ENCODE measurements at regions not wholly inside any gene's neighbourhood (a gene's known extent, or its start where the extent isn't known, plus 50 kb on each side); places are given as distances from the start of the nearest gene placed in this dataset.

DNA sequence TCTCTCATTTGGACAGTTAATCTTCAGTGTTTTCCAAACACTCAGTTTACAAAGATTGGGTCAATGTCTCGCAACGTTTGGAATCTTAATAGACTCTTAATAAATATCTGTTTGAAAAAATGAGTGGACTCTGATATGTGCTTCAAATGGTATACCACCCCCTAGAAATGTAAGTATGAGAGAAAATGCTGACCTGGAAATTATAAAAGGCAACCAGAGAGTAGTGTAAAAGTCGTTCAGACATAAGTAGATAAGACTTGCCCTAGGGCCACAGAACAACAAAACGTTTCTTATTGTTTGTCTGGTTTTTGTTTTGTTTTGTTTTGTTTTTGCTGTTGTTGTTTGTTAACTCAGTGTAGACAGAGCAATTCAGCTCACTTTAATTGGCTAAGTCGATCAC, 97.4 kb upstream of the SPTLC3 start:
- Histone ChIP-seq H3K4me3 (no peak overlapping the region), H3K27ac (no peak overlapping the region), H3K36me3 (no peaks in the 10 kb centered on the region), H3K9me3 (no peaks in the 10 kb centered on the region), H3K27me3 (replicated peaks; ENCODE audit: insufficient read depth) (no peaks in the 10 kb centered on the region), H3K4me1 (replicated peaks) (no peaks in the 10 kb centered on the region)
- TF ChIP-seq, protein P1, sequence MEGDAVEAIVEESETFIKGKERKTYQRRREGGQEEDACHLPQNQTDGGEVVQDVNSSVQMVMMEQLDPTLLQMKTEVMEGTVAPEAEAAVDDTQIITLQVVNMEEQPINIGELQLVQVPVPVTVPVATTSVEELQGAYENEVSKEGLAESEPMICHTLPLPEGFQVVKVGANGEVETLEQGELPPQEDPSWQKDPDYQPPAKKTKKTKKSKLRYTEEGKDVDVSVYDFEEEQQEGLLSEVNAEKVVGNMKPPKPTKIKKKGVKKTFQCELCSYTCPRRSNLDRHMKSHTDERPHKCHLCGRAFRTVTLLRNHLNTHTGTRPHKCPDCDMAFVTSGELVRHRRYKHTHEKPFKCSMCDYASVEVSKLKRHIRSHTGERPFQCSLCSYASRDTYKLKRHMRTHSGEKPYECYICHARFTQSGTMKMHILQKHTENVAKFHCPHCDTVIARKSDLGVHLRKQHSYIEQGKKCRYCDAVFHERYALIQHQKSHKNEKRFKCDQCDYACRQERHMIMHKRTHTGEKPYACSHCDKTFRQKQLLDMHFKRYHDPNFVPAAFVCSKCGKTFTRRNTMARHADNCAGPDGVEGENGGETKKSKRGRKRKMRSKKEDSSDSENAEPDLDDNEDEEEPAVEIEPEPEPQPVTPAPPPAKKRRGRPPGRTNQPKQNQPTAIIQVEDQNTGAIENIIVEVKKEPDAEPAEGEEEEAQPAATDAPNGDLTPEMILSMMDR (IDR thresholded peaks at IDR 0.05) = no peak
- no peak for TF ChIP-seq POLR2AphosphoS5 (IDR thresholded peaks at IDR 0.05)
- no peak for TF ChIP-seq POLR2A (IDR thresholded peaks at IDR 0.05)
- no peak for DNase-seq (ENCODE audit: low spot score)
- WGBS = 65% methylated on average over 5 of the region's 5 CpGs
- intact Hi-C loops (cut with DNase I) = no loop called here

- no peaks in the 10 kb centered on the region for H3K27me3 ChIP-seq (replicated peaks; ENCODE audit: insufficient read depth)
- 75% methylated on average over 2 of the region's 2 CpGs for WGBS
- intact Hi-C loops (cut with DNase I) = no loop called here
- H3K4me3 ChIP-seq = no peak overlapping the region
- no peaks in the 10 kb centered on the region for H3K4me1 ChIP-seq (replicated peaks)
- no peak for TF ChIP-seq POLR2A (IDR thresholded peaks at IDR 0.05)
- no peak for TF ChIP-seq POLR2AphosphoS5 (IDR thresholded peaks at IDR 0.05)
- TF ChIP-seq, protein P1 (IDR thresholded peaks at IDR 0.05) = no peak
- DNase-seq (ENCODE audit: low spot score) = no peak
- no peaks in the 10 kb centered on the region for H3K36me3 ChIP-seq
- H3K9me3 ChIP-seq = no peaks in the 10 kb centered on the region
- no peak overlapping the region for H3K27ac ChIP-seq
Measured at GRCh38 chr20:12913781-12914443, 94.9 kb upstream of the SPTLC3 start.

- Histone ChIP-seq H3K27ac (no peak overlapping the region), H3K36me3 (no peaks in the 10 kb centered on the region), H3K27me3 (replicated peaks; ENCODE audit: insufficient read depth) (no peaks in the 10 kb centered on the region), H3K4me1 (replicated peaks) (no peaks in the 10 kb centered on the region), H3K4me3 (no peak overlapping the region), H3K9me3 (no peaks in the 10 kb centered on the region)
- no peak for DNase-seq (ENCODE audit: low spot score)
- TF ChIP-seq, protein P1 (IDR thresholded peaks at IDR 0.05) = no peak
- TF ChIP-seq POLR2AphosphoS5 (IDR thresholded peaks at IDR 0.05) = peak; percentile 10
- WGBS = 30% methylated on average over 4 of the region's 4 CpGs
- intact Hi-C loops (cut with DNase I) = no loop called here
Measured at GRCh38 chr20:12914804-12915203, 94.0 kb upstream of the SPTLC3 start.

GRCh38 chr20:12916699-12917098, 92.1 kb upstream of the SPTLC3 start:
- WGBS = 80% methylated on average over 1 of the region's 1 CpG
- Histone ChIP-seq H3K9me3 (no peaks in the 10 kb centered on the region), H3K4me3 (no peak overlapping the region), H3K27ac (no peak overlapping the region), H3K27me3 (replicated peaks; ENCODE audit: insufficient read depth) (no peaks in the 10 kb centered on the region), H3K4me1 (replicated peaks) (no peaks in the 10 kb centered on the region), H3K36me3 (no peaks in the 10 kb centered on the region)
- DNase-seq (ENCODE audit: low spot score) = no peak
- intact Hi-C loops (cut with DNase I) = no loop called here
- TF ChIP-seq POLR2AphosphoS5 (IDR thresholded peaks at IDR 0.05) = no peak
- TF ChIP-seq POLR2A (IDR thresholded peaks at IDR 0.05) = no peak
- TF ChIP-seq, protein P1 (IDR thresholded peaks at IDR 0.05) = no peak

GRCh38 chr20:12924126-12924525, 84.6 kb upstream of the SPTLC3 start:
- H3K9me3 ChIP-seq = no peaks in the 10 kb centered on the region
- intact Hi-C loops (cut with DNase I) = no loop called here
- 12% methylated on average over 2 of the region's 2 CpGs for WGBS

More at GRCh38 chr20:12924126-12924525, 84.6 kb upstream of the SPTLC3 start:
- TF ChIP-seq, protein P1 (IDR thresholded peaks at IDR 0.05) = no peak
- TF ChIP-seq POLR2AphosphoS5 (IDR thresholded peaks at IDR 0.05) (no peak), POLR2A (IDR thresholded peaks at IDR 0.05) (no peak)
- peaks cover 8% of the 10 kb centered on the region for H3K4me1 ChIP-seq (replicated peaks)
- H3K27ac ChIP-seq = no peak overlapping the region
- no peaks in the 10 kb centered on the region for H3K36me3 ChIP-seq
- H3K27me3 ChIP-seq (replicated peaks; ENCODE audit: insufficient read depth) = no peaks in the 10 kb centered on the region
- DNase-seq (ENCODE audit: low spot score) = no peak
- H3K4me3 ChIP-seq = no peak overlapping the region
